Stimulated activated CD4-positive, alpha-beta T cell treated with anti-CD3 and anti-CD28 coated beads, TNF-alpha, amount 100 ng/mL, for 24 hours (primary cell): ENCODE measurements at regions not wholly inside any gene's neighbourhood (a gene's known extent, or its start where the extent isn't known, plus 50 kb on each side); places are given as distances from the start of the nearest gene placed in this dataset.

Experiments
- DNase-seq, 3 experiments: peaks; one replicate each; pipeline ENCODE4 v3.0.0-alpha.2; 2020; ENCODE audit warnings: low read depth in 3 of 3

- DNase-seq: no peak
Measured at GRCh38 chr1:42096554-42096953, 56.7 kb upstream of the GUCA2B start.

GRCh38 chr1:42089246-42089645 is 64.0 kb upstream of the GUCA2B start:
- no peak for DNase-seq

- no peak for DNase-seq
Measured at GRCh38 chr1:42086146-42086545, 67.1 kb upstream of the GUCA2B start.

GRCh38 chr1:42085596-42085995 is 67.6 kb upstream of the GUCA2B start:
- no peak for DNase-seq

GRCh38 chr1:42081475-42081874 is 71.7 kb upstream of the GUCA2B start:
- DNase-seq: no peak

- DNase-seq: no peak
Measured at GRCh38 chr1:42075179-42075578, 78.0 kb upstream of the GUCA2B start.

- no peak for DNase-seq
Measured at GRCh38 chr1:42070996-42071395, 82.2 kb upstream of the GUCA2B start.

- no peak for DNase-seq
Measured at GRCh38 chr1:42057800-42058199, 95.4 kb upstream of the GUCA2B start.

GRCh38 chr1:42056460-42056859 is 96.8 kb upstream of the GUCA2B start:
- no peak for DNase-seq

GRCh38 chr1:42055061-42055460 is 98.1 kb upstream of the GUCA2B start:
- no peak for DNase-seq

- no peak for DNase-seq
Measured at GRCh38 chr1:42052072-42052699, 101.0 kb upstream of the GUCA2B start.

- DNase-seq: no peak
Measured at GRCh38 chr1:42047508-42047880, 105.7 kb upstream of the GUCA2B start.

GRCh38 chr1:42046761-42047507 is 106.3 kb upstream of the GUCA2B start:
- DNase-seq: no peak

GRCh38 chr1:42044346-42044745 is 108.9 kb upstream of the GUCA2B start:
- DNase-seq: no peak

- no peak for DNase-seq
Measured at GRCh38 chr1:42043811-42044210, 109.4 kb upstream of the GUCA2B start.

GRCh38 chr1:42043182-42043581 is 110.0 kb upstream of the GUCA2B start:
- no peak for DNase-seq

- no peak for DNase-seq
Measured at GRCh38 chr1:42041031-42041430, 112.2 kb upstream of the GUCA2B start.

- no peak for DNase-seq
Measured at GRCh38 chr1:42040159-42040558, 113.1 kb upstream of the GUCA2B start.

GRCh38 chr1:42038261-42038660 is 114.9 kb upstream of the GUCA2B start:
- DNase-seq: no peak

- no peak for DNase-seq
Measured at GRCh38 chr1:42037586-42037985, 115.6 kb upstream of the GUCA2B start.

GRCh38 chr1:42037161-42037560 is 116.0 kb upstream of the GUCA2B start:
- DNase-seq: no peak

- peak; percentile 95 to 99 (median 98) for DNase-seq
Measured at GRCh38 chr1:42035830-42036604, 117.2 kb upstream of the GUCA2B start.
